NCI-H2196 treated with DMSO at 0.1 percent for 48 hours (cell line): ENCODE measurements at regions not wholly inside any gene's neighbourhood (a gene's known extent, or its start where the extent isn't known, plus 50 kb on each side); places are given as distances from the start of the nearest gene placed in this dataset.
"Not testable (repeated sequence)": the region's sequence is repeated elsewhere in the genome, so short reads cannot be mapped to it uniquely, and the experiment has no call there.

Experiments used
- DNase-seq: peaks from one replicate; lab custom pipeline; 2025; ENCODE audit not compliant: unreplicated experiment; lab: John Stamatoyannopoulos, UW

GRCh38 chr13:71304861-71305260, 562.1 kb downstream of the DACH1 start:
- DNase-seq: no peak

- DNase-seq: no peak
Observed at GRCh38 chr13:71303144-71303543, 563.9 kb downstream of the DACH1 start.

GRCh38 chr13:71300602-71301001, 566.4 kb downstream of the DACH1 start:
- no peak for DNase-seq

GRCh38 chr13:71291842-71292146, 575.2 kb downstream of the DACH1 start:
- no peak for DNase-seq

- peak; percentile 13 for DNase-seq
Observed at GRCh38 chr13:71290963-71291841, 575.8 kb downstream of the DACH1 start.

- not testable (repeated sequence) for DNase-seq
Observed at GRCh38 chr13:71289980-71290379, 577.0 kb downstream of the DACH1 start.

- DNase-seq: no peak
Observed at GRCh38 chr13:71285700-71286099, 581.3 kb downstream of the DACH1 start.

GRCh38 chr13:71278512-71278911, 588.5 kb downstream of the DACH1 start:
- no peak for DNase-seq

GRCh38 chr13:71274923-71275608, 591.9 kb downstream of the DACH1 start:
- no peak for DNase-seq

GRCh38 chr13:71261256-71261655, 605.7 kb downstream of the DACH1 start:
- no peak for DNase-seq

GRCh38 chr13:71260246-71260645, 606.8 kb downstream of the DACH1 start:
- no peak for DNase-seq

GRCh38 chr13:71255633-71256032, 611.4 kb downstream of the DACH1 start:
- no peak for DNase-seq

GRCh38 chr13:71254384-71254783, 612.6 kb downstream of the DACH1 start:
- DNase-seq: no peak

- no peak for DNase-seq
Observed at GRCh38 chr13:71252184-71252704, 614.8 kb downstream of the DACH1 start.

GRCh38 chr13:71251292-71251951, 615.6 kb downstream of the DACH1 start:
- DNase-seq: no peak

- DNase-seq: no peak
Observed at GRCh38 chr13:71249011-71249410, 618.0 kb downstream of the DACH1 start.

- no peak for DNase-seq
Observed at GRCh38 chr13:71244161-71244560, 622.8 kb downstream of the DACH1 start.

- no peak for DNase-seq
Observed at GRCh38 chr13:71242201-71242600, 624.8 kb downstream of the DACH1 start.

GRCh38 chr13:71240911-71241310, 626.1 kb downstream of the DACH1 start:
- DNase-seq: no peak

- DNase-seq: no peak
Observed at GRCh38 chr13:71237332-71237731, 629.7 kb downstream of the DACH1 start.

GRCh38 chr13:71219698-71220415, 647.1 kb downstream of the DACH1 start:
- no peak for DNase-seq
